ENCODE measurements at regions not wholly inside any gene's neighbourhood (a gene's known extent, or its start where the extent isn't known, plus 50 kb on each side); places are given as distances from the start of the nearest gene placed in this dataset.
"Not testable (repeated sequence)": the region's sequence is repeated elsewhere in the genome, so short reads cannot be mapped to it uniquely, and the experiment has no call there.

- no peaks in the 10 kb centered on the region for H3K36me3 ChIP-seq (ENCODE audit: insufficient read depth, low read length)
- Mint-ChIP-seq H3K36me3 (no peaks in the 10 kb centered on the region), H3K4me3 (no peak overlapping the region), H3K27me3 (peaks cover 7 to 12% of the 10 kb centered on the region in 2 donors), H3K27ac (peak overlapping the region in 4 of 8 donors; percentile 35 to 85 (median 58)), H3K9me3 (no peaks in the 10 kb centered on the region), H3K4me1 (peaks cover 11 to 29% (median 27%) of the 10 kb centered on the region in 3 donors)
- H3K27me3 ChIP-seq (ENCODE audit: insufficient read depth, low read length, poor library complexity, severe bottlenecking), result no peaks in the 10 kb centered on the region
- ChIA-PET CTCF (no interaction called here), POLR2A (interaction anchor here (0.6 kb wide), 1 partner anchor 13 kb away, joined by 3 read pairs; no protein-coding TSS in a partner anchor)
- H3K4me3 ChIP-seq (ENCODE audit: low read length), result no peak overlapping the region
- H3K4me1 ChIP-seq (ENCODE audit: insufficient read depth, low read length), result peaks cover 5% of the 10 kb centered on the region
- no peaks in the 10 kb centered on the region for H3K9me3 ChIP-seq (ENCODE audit: low read length)
- no peak for DNase-seq
- no peak overlapping the region for H3K27ac ChIP-seq (ENCODE audit: low read depth, low read length)
Observed at GRCh38 chr22:22166941-22167713, 77.5 kb upstream of the VPREB1 start.

GRCh38 chr22:22165936-22166710 lies 78.5 kb upstream of the VPREB1 start:
- CTCF ChIA-PET, result no interaction called here
- no peak for DNase-seq

GRCh38 chr22:22164541-22165272 lies 79.9 kb upstream of the VPREB1 start:
- no peak overlapping the region for H3K27ac Mint-ChIP-seq
- H3K27me3 Mint-ChIP-seq, result peaks cover 11 to 15% of the 10 kb centered on the region in 2 donors
- peaks cover 11 to 19% (median 18%) of the 10 kb centered on the region in 3 donors for H3K4me1 Mint-ChIP-seq
- no peak overlapping the region for H3K4me3 ChIP-seq (ENCODE audit: low read length)
- ChIA-PET CTCF (no interaction called here), POLR2A (no interaction called here)
- H3K27ac ChIP-seq (ENCODE audit: low read depth, low read length), result no peak overlapping the region
- H3K9me3 Mint-ChIP-seq, result peaks cover 0 to 2% (median 0%) of the 10 kb centered on the region in 5 donors
- DNase-seq, result no peak
- no peaks in the 10 kb centered on the region for H3K36me3 ChIP-seq (ENCODE audit: insufficient read depth, low read length)
- peaks cover 5% of the 10 kb centered on the region for H3K4me1 ChIP-seq (ENCODE audit: insufficient read depth, low read length)
- H3K4me3 Mint-ChIP-seq, result no peak overlapping the region
- H3K36me3 Mint-ChIP-seq, result no peaks in the 10 kb centered on the region
- H3K9me3 ChIP-seq (ENCODE audit: low read length), result no peaks in the 10 kb centered on the region
- no peaks in the 10 kb centered on the region for H3K27me3 ChIP-seq (ENCODE audit: insufficient read depth, low read length, poor library complexity, severe bottlenecking)

More at GRCh38 chr22:22165936-22166710, 78.5 kb upstream of the VPREB1 start:
- Mint-ChIP-seq H3K4me3 (no peak overlapping the region), H3K27me3 (peaks cover 9 to 15% of the 10 kb centered on the region in 2 donors), H3K9me3 (no peaks in the 10 kb centered on the region), H3K4me1 (peaks cover 11 to 29% (median 27%) of the 10 kb centered on the region in 3 donors), H3K27ac (peak overlapping the region in 1 of 8 donors; percentile 83), H3K36me3 (no peaks in the 10 kb centered on the region)
- H3K4me3 ChIP-seq (ENCODE audit: low read length), result no peak overlapping the region
- no peak overlapping the region for H3K27ac ChIP-seq (ENCODE audit: low read depth, low read length)
- peaks cover 5% of the 10 kb centered on the region for H3K4me1 ChIP-seq (ENCODE audit: insufficient read depth, low read length)
- no peaks in the 10 kb centered on the region for H3K27me3 ChIP-seq (ENCODE audit: insufficient read depth, low read length, poor library complexity, severe bottlenecking)
- no peaks in the 10 kb centered on the region for H3K9me3 ChIP-seq (ENCODE audit: low read length)
- H3K36me3 ChIP-seq (ENCODE audit: insufficient read depth, low read length), result no peaks in the 10 kb centered on the region
- POLR2A ChIA-PET, result no interaction called here

GRCh38 chr22:22161924-22162851 lies 82.4 kb upstream of the VPREB1 start:
- no peak overlapping the region for H3K27ac ChIP-seq (ENCODE audit: low read depth, low read length)
- Mint-ChIP-seq H3K36me3 (no peaks in the 10 kb centered on the region), H3K27ac (no peak overlapping the region), H3K4me1 (peaks cover 0 to 3% (median 2%) of the 10 kb centered on the region in 3 donors), H3K4me3 (no peak overlapping the region), H3K27me3 (peaks cover 15 to 20% of the 10 kb centered on the region in 2 donors), H3K9me3 (peaks cover 0 to 2% (median 0%) of the 10 kb centered on the region in 5 donors)
- CTCF ChIA-PET, result interaction anchor here (0.8 kb wide), 1 partner anchor 73 kb away, joined by 3 read pairs; no protein-coding TSS in a partner anchor
- no peaks in the 10 kb centered on the region for H3K4me1 ChIP-seq (ENCODE audit: insufficient read depth, low read length)
- no peaks in the 10 kb centered on the region for H3K36me3 ChIP-seq (ENCODE audit: insufficient read depth, low read length)
- no peak for DNase-seq
- no peaks in the 10 kb centered on the region for H3K9me3 ChIP-seq (ENCODE audit: low read length)
- H3K27me3 ChIP-seq (ENCODE audit: insufficient read depth, low read length, poor library complexity, severe bottlenecking), result no peaks in the 10 kb centered on the region
- POLR2A ChIA-PET, result no interaction called here
- H3K4me3 ChIP-seq (ENCODE audit: low read length), result no peak overlapping the region

- H3K4me3 Mint-ChIP-seq; H3K27me3 ChIP-seq (ENCODE audit: insufficient read depth, low read length, poor library complexity, severe bottlenecking); H3K27ac ChIP-seq (ENCODE audit: low read depth, low read length); H3K36me3 ChIP-seq (ENCODE audit: insufficient read depth, low read length); H3K4me3 ChIP-seq (ENCODE audit: low read length); H3K4me1 ChIP-seq (ENCODE audit: insufficient read depth, low read length); CTCF ChIA-PET; POLR2A ChIA-PET; H3K4me1 Mint-ChIP-seq; H3K36me3 Mint-ChIP-seq; DNase-seq; H3K9me3 Mint-ChIP-seq; H3K27ac Mint-ChIP-seq; H3K9me3 ChIP-seq (ENCODE audit: low read length): not testable (repeated sequence)
- peaks cover 13 to 20% of the 10 kb centered on the region in 2 donors for H3K27me3 Mint-ChIP-seq
Observed at GRCh38 chr22:22160768-22161167, 83.8 kb upstream of the VPREB1 start.

GRCh38 chr22:22159384-22159783 lies 85.2 kb upstream of the VPREB1 start:
- no peak overlapping the region for H3K27ac ChIP-seq (ENCODE audit: low read depth, low read length)
- POLR2A ChIA-PET, result no interaction called here
- CTCF ChIA-PET, result no interaction called here
- Mint-ChIP-seq H3K36me3 (no peaks in the 10 kb centered on the region), H3K27ac (peak overlapping the region in 1 of 8 donors; percentile 11), H3K4me3 (no peak overlapping the region), H3K27me3 (peaks cover 5 to 20% of the 10 kb centered on the region in 2 donors), H3K4me1 (peaks cover 6 to 9% (median 9%) of the 10 kb centered on the region in 3 donors), H3K9me3 (peaks cover 0 to 2% (median 0%) of the 10 kb centered on the region in 5 donors)
- no peaks in the 10 kb centered on the region for H3K4me1 ChIP-seq (ENCODE audit: insufficient read depth, low read length)
- no peaks in the 10 kb centered on the region for H3K9me3 ChIP-seq (ENCODE audit: low read length)
- H3K4me3 ChIP-seq (ENCODE audit: low read length), result no peak overlapping the region
- H3K36me3 ChIP-seq (ENCODE audit: insufficient read depth, low read length), result no peaks in the 10 kb centered on the region
- H3K27me3 ChIP-seq (ENCODE audit: insufficient read depth, low read length, poor library complexity, severe bottlenecking), result no peaks in the 10 kb centered on the region
- no peak for DNase-seq

- Mint-ChIP-seq H3K9me3 (peaks cover 0 to 2% (median 0%) of the 10 kb centered on the region in 5 donors), H3K36me3 (no peaks in the 10 kb centered on the region), H3K4me3 (no peak overlapping the region), H3K4me1 (peaks cover 6 to 9% (median 9%) of the 10 kb centered on the region in 3 donors), H3K27ac (no peak overlapping the region), H3K27me3 (peaks cover 7 to 17% of the 10 kb centered on the region in 2 donors)
- no peak overlapping the region for H3K27ac ChIP-seq (ENCODE audit: low read depth, low read length)
- DNase-seq, result no peak
- no peaks in the 10 kb centered on the region for H3K36me3 ChIP-seq (ENCODE audit: insufficient read depth, low read length)
- no peaks in the 10 kb centered on the region for H3K4me1 ChIP-seq (ENCODE audit: insufficient read depth, low read length)
- H3K4me3 ChIP-seq (ENCODE audit: low read length), result no peak overlapping the region
- ChIA-PET POLR2A (no interaction called here), CTCF (no interaction called here)
- H3K27me3 ChIP-seq (ENCODE audit: insufficient read depth, low read length, poor library complexity, severe bottlenecking), result no peaks in the 10 kb centered on the region
- no peaks in the 10 kb centered on the region for H3K9me3 ChIP-seq (ENCODE audit: low read length)
Observed at GRCh38 chr22:22158965-22159364, 85.6 kb upstream of the VPREB1 start.
